Ammon's horn (tissue), 1 donor: ENCODE measurements at regions not wholly inside any gene's neighbourhood (a gene's known extent, or its start where the extent isn't known, plus 50 kb on each side); places are given as distances from the start of the nearest gene placed in this dataset.
A peak's percentile ranks its signal among the peaks of the same experiment; 100 is the strongest.

ENCODE experiments used
- DNase-seq: peaks from one replicate; pipeline ENCODE4 v3.0.0-alpha.2; 2016; ENCODE audit warnings: low spot score

DNA sequence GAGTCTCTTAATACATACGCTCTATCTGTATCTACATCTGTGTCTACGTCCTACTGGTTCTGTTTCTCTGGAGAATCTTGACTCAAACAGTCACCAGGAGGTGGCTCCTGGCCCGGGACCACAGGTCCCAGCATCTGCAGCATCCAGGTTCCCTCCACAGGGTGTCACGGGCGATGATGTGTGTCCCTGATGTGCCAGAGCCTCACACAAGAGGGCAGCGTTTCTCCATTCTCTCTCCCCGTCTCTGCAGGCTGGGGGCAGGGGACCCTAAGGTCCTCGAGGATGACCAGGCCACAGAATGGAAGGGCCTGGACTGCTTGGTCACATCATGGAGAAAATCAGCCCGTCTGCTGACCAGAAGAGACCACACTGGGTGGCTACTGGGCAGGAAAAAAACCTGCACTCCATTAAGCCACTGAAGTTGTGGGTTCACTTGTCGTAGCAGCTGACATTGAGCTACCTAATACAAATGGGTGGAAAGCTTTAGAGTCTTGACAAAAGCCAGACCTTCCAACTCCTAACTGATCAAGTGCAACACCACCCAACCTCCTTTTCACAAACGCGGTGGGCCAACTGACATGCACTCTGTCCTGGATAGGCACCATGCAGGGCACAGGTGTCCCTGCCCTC is 392.5 kb downstream of the CTTN start:
- DNase-seq: no peak

DNA sequence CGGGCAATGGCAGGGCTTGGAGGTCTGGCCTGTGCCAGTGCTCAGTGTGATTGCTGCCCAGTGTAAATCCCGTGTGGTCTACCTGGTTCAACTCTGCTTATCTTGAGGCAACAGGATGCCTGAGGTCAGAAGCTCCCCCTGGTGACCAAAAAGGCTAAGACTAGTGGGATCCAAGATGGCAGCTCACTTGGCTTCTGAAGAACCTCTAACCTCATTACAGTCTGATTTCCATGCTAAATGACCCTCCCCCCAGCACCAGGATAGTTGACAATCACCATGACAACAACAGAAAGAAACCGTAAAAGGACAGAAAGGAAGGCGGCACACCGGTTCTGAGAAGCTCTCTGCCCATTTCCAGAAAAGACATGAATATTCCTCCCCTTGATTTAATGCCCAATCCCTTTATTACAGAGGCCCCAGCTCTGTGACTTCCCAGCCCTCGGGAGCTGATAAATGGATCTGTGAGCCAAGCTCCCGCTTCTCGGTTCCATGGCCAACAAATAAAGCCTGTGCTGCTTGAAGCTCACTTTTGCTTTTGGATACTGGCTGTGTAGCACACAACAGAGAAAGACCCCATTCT is 398.4 kb downstream of the CTTN start:
- DNase-seq: no peak

DNA sequence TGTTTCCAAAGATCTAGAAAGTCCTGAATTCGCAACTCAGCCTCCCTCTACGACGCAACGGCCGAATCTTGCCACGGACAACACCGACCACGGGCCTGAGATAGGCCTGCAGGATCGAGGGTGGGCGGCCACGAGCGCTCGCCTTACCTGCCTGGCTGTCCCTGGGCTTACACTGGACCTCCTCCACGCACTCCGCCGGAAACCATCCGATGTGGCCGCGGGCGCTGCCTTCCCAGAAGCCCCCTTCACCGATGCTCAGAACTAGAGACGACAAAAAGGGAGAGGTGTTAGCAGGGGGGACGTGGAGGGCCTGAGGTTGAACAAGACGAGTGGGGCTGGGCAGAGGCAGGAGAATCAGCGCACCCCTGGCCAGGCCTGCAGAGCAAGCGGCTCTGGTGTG is 400.0 kb downstream of the CTTN start:
- no peak for DNase-seq

DNA sequence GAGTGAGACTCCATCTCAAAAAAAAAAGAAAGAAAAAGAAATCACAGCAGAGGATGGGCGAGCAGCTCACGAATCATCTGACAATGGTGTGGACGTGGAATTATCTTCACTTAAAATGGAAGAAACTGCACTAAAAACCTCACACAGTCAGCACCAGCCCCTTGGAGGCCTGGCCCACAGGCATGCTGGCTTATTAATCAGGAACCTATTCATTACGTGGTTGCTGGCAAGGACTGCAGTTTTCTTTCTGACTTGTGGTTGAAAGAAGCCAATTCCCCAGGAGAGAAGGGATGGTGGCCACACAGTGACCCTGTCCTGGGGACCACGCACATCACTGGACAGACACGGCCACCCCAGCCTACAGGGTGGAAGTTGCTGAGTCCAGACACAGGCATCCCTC is 401.1 kb downstream of the CTTN start:
- DNase-seq: no peak

DNA sequence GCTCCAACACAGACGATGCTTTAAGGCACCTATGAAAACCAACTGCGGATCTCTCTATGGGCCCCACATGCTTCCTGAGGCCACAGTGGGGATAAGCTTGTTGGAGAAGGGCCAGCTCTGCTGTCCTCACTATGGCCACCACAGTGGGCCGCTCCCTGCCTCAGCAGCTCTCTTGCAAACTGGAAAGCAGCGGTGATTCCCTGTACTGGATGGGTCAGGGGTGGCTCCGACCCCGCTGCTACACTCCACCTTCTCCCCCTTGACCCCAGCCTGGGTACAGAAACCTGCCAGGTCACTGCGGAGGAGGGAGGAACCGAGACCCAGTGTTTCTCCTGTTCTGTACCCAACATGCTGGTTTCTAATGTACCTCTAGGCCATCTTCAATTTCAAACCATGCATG is 403.9 kb downstream of the CTTN start:
- DNase-seq: no peak

DNA sequence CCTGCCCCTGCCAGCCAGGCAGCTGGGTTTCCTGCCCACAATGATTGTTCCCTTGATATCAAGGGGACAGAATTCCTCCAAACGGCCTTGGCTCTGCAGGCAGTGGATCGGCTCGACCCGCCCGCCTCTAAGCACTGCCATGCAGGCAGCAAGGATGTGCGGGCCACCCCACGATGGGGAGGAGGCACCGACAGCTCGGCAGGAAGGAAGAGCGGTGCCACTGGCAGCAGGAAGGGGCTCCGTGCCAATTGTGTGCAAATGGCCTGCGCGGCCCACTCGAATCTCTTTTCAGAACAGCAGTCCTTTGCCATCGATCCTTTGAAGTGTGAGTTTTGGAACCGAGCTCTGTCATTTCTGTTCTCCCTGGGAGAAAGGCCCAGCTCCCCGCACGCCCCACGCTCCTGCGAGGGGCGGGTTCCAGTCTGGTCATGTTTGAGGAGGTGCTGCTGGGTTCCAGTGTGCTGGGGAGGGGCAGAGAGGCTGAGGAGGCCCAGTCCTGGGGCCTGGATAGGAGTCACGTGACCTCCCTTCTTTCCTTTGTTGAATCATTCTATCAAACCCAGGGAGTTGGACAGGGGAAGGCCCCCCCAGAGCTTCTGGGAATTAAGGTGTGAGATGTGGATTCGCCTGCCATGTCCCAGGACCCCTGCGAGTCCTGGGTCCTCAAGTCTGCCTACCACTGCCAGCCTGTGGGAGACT is 406.0 kb downstream of the CTTN start:
- peak; percentile 25 for DNase-seq

DNA sequence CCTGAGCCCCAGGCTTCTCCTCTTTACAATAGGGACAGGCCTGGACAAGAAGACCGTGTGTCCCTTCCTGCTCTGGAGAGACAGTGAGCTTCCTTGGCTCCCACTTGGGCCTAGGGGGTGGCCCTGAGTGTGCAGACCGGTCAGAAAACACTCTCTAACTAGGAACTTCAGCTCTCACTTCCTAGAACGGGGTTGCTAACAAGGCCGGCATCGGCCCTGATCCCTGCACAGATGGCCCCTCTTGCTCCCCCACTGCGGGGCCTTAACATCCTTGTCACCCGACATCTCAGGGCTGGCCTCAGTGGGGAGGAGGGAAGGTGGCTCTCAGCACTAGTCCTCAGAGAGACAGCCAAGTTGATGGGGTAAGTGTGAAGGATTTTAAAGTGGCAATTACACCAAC is 406.9 kb downstream of the CTTN start:
- no peak for DNase-seq

DNA sequence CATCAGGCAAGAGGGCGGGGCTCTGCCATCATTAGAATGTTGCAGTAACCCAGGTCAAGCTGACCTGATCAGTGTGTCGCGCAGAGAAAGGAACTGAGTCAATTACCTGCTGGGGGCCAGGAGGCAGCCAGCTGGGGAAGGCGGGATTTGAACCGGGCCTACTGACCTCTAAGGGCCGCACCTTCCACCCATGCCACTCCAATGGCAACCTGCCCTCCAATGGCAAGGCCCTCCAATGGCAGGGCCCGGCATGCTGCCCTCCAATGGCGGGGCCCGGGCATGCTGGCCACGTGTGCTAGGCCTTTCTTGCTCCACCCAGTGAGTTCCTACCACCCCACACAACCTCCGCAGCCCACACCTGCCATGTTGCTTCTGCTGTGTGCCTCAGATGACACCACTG is 407.6 kb downstream of the CTTN start:
- no peak for DNase-seq

DNA sequence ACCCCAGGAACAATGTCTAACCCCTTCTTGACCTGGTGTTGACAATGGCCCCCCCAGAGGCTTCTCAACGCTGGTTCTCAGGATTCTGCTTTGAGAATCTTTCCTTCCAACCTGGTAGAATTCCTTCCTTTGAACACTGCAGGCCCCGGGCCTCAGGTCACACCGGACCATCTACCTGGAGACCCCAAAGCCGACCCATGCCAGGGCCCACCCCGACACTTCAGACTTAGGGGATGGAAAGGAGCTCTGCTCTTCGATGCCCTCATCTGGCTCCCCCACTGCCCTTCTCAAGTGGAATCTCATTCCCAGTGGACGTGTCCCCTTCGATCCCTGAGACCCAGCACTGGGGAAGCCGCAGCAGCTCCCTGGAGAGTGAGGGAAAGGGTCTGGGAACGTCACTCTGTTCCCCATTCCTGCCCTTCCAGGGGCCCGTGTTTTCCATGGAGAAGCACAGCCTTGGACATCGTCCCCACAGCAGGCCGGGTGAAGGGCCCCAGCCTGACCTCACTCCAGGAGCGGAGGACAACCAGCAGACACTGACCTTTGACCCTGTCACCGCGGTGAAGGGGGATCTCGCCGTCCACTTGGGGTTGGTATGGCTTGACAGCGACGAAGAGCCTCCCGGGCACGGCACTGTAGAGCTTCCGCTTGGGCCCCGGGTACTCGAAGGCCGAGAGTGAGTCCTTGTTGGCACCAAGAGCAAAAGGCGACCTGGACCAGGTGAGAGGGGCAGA is 408.3 kb downstream of the CTTN start:
- no peak for DNase-seq

DNA sequence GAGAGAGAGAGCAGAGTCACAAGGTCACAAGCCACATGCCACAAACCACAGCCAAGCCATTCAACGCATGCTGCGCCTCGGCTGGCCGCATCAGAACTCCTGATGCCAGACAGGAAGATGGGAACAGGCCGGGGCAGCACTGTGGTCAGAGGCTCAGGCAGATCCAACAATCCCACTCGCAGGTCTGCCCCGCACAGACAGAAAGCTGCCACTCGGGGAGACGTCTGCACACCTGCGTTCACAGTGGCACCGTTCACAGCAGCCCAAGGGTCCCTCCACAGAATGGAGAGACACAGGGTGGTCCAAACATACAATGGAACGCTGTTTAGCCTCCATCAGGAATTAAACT is 408.8 kb downstream of the CTTN start:
- no peak for DNase-seq

DNA sequence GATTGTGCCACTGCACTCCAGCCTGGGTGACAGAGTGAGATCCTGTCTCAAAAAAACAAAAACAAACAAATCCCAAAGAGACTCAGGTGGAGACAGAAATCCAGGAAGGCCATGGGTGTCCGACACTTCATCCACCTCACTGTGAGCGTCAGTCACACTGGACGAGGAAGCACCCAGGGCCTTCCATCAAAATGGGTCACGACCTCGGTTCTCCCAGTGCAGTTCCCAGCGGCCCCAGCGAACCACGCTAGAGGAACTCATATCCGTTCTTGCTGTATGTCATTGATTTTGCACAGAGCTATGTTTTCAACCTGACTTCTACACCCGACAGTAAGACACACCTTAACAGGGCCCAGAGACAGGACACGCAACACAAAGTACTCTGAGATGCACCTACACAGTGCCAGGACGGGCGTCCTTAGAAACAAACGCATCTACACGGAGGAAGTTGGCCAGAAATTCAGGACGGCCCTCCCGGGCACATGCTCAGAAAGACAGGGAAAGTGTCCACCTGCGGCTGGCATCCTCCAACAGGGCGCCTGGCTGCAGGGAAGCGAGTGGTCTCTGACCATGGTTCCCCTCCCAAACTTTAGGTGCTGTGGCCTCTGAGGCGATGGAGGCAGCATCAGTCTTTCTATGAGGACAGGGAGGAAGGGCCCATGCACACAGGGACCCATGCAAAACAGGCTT is 410.5 kb downstream of the CTTN start:
- no peak for DNase-seq

DNA sequence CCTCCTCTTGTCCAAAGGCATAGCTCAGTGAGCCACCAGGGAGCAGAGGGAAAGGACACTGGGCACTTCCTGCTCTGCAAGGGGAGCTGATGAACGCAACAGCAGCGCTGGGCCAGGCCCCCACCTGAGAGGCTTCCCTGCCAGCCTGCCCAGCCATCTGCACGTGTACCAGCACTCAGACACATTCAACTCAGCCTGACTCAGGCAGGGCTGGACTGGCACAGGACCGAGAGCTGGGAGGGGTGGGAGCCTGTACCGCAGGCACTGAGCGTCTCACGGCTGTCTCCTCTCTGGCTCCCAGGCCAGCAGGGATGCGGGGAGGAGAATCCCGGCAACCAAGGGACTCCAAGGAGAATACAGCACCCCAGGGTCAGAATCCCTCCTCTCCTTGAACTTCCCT is 411.8 kb downstream of the CTTN start:
- no peak for DNase-seq

DNA sequence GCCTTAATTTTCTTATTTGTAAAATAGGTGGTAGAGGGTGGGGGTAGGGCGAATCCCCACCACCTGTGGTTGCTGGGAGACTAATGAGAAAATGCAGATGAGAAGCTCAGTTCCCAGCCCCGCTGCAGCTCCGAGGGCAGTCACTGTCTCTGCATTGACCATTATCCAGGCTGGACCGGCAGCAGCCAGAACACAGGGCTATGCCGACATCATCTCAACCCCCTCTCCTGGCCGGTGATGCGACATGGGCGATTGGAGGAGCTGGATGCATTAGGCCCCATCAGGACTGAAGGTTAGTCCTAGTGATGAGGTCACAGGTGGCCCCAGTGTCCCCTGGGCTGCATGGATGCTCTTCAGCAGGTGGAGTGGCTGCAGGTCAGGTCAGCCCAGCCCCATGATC is 412.4 kb downstream of the CTTN start:
- no peak for DNase-seq

DNA sequence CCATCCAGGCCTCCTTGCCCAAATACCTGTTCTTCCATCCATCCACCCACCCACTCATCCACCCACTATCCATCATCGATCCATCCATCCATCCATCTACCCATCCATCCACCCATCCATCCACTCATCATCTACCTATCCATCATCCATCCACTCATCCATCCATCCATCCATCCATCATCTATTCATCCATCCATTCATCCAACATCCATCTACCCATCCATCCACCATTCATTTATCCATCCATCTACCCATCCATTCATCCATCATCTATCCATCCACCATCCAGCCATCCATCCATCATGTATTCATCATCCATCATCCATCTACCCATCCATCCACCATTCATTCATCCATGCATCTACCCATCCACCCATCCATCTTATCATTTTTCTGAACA is 413.2 kb downstream of the CTTN start:
- DNase-seq: no peak

DNA sequence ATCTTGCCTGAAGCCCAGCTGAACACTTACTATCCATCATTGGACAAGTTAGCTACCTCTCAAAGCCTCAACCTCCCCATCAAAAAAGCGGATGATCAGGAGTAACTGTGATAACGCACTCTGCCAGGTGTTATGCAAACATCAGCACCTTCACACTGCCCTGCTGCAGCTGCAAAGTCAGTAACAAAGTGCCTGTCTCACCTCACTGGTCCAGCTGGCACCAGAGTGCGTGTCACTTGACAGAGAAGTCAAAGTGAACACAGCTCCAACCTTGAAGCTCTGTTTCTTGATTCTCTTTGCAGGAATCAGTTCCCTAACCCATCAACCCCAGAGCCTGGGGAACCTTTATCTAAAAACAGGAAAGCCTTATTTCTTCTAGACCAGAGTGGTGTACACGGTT is 413.6 kb downstream of the CTTN start:
- DNase-seq: no peak

DNA sequence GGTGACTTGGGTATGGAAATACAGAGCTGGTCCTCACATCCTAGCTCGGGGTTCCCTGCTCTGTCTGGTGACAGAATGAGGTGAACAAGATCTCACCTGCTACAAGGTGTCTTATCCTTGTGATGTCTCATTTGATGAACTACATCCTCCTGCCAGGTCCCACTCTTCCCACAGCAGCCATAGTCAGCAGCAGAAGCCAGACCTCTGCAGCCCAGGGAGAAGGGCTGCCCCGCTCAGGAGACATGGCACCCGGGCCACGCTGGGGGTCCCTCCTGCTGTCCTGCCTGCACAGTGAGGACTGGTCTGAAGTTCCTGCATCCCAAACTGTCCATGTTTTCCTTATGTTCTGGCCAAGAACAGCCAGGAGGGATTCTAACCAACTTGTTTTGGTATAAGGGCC is 414.1 kb downstream of the CTTN start:
- no peak for DNase-seq

DNA sequence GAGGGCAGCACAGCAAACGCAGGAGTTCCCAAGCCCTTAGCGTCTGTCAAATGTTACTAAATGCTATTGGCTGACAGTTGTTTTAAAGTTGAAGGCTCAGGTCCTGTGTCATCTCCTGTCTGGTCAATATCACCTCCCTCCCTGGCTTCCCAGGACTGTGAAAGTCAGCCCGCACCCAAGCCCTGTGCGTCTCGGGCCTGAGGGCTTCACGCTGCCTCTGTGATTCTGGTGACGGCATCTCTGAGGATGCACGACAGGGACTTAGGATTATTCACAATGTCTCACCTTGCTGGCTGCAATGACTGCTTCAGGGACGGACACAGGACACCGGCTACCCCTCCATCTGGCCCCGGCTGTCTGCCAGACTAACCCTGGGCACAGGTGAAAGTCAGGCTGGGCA is 415.3 kb downstream of the CTTN start:
- DNase-seq: no peak

DNA sequence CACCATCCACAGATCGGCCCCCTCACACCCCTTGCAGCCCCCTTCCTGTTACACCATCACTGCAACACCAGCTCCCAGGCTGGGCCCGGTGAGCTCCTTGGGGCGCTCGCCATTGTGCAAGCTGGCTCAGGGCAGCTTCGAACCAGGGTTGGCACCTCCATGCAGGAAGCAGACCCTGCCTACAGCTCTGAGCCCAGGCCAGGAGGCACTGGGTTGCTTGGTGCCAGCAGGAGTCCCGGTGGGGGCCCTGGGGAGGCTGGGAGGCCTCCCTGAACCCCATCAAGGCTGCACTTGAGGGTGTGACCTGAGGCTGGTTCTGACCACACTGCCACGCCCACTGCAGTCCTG is 417.1 kb downstream of the CTTN start:
- no peak for DNase-seq

DNA sequence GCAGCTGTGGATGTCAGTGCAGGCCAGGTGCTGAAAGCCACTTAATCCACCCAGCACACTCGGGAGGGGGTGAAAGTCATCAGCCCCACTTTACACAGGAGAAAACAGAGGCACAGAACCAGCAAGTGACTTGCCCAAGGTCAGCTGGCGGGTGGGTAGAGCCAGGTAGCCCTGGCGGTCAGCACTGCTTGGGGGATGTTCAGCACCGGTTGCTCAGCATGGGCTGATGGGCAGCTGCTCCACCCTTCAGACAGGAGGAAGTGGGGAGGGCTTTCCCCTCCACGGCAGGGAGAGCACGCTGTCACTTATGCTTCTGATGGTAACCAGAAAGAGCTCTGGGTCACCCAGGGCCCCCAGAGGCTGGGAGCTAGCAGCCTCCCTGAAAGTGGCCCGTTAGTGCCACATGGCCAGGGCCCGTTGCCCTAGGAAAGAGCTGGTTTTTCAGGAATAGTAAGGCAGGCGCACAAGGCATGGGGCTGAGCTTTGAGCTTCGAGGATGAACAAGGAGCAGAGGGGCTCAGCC is 417.9 kb downstream of the CTTN start:
- no peak for DNase-seq

DNA sequence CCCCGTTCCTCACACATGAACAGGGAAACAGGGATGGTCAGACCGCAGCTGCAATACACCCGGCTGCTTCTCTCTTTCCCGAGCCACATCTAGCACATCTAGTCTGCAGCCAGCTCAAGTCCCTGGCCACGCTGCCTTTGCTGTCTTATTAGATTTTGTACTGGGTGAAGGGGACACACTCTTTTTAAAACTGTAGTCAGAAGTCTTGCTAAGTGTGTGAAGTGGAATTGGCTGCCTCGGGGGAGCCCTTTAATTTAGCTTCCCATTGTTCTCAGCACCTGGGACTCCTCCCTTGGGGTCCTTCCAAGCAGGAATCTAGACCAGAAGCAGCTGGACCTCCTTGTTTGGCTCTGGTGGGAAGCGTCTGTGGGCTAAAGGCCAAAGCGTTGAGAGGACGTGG is 420.0 kb downstream of the CTTN start:
- DNase-seq: no peak

DNA sequence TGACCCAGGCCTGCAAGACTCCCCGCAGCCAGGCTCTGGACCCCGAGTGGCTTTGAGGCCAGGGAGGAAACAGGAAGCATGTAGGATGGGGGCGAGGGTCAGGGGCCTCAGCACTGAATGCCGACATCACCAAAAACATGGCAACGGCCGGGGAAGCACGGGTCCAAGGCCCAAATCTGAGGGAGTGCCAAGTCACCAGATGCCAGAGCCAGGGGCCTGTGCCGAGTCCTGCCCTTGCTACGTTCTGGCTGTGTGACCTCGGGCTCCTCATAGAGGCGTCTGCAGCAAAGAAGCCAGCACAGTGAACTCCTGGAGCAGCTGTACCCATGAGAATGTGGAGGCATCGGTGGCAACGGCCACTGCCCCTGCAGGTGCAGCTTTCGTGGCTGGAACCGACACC is 420.7 kb downstream of the CTTN start:
- no peak for DNase-seq

DNA sequence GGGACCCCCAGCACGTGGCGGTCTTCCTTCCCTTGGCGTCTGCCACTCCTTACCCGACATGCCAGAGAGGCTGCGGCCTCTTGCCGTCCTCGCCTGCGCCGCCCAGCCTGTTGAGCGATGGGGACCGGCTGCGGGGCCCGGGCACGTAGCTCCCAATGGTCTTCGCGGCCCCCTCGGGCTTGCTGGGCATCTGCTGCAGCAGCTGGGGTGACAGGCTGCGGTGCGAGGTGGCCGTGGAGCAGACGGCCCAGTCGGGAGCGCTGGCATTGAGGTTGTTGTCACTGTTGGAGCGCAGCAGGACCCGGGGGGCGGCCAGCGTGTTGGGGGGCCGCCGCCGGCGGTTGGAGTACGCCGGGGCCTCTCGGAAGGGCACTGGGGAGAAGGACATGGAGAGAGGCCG is 422.0 kb downstream of the CTTN start:
- no peak for DNase-seq

DNA sequence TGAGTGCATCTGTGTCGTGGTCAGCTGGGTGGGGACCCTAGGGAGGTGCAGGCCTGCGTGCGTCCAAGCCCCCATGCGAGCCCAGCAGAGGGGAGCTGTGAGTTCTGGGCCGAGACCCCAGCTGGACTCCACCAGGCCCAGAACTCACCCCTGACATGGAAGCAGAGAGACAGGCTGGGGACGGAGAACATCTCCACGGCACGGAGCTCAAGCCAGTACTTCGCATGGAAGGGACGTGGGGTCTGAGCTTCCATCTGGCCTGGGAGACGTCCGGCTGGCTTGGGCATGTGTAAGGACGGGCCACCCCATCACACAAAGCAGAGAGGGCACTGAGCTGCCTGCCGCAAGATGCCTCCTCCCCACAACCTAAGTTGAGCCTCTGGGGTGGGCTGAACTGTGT is 422.4 kb downstream of the CTTN start:
- no peak for DNase-seq
